GM19463 (cell line): ENCODE measurements at regions not wholly inside any gene's neighbourhood (a gene's known extent, or its start where the extent isn't known, plus 50 kb on each side); places are given as distances from the start of the nearest gene placed in this dataset.
"Not testable (repeated sequence)": the region's sequence is repeated elsewhere in the genome, so short reads cannot be mapped to it uniquely, and the experiment has no call there.

ENCODE experiments used
- ATAC-seq: cut with Tn5 transposase; IDR thresholded peaks from one replicate; pipeline ENCODE4 v1.9.1; 2021; ENCODE audit warnings: mild to moderate bottlenecking, moderate library complexity; ENCODE audit not compliant: unreplicated experiment

- ATAC-seq, result no peak
Observed at GRCh38 chr1:228889289-228889688, 154.0 kb downstream of the RHOU start.

DNA sequence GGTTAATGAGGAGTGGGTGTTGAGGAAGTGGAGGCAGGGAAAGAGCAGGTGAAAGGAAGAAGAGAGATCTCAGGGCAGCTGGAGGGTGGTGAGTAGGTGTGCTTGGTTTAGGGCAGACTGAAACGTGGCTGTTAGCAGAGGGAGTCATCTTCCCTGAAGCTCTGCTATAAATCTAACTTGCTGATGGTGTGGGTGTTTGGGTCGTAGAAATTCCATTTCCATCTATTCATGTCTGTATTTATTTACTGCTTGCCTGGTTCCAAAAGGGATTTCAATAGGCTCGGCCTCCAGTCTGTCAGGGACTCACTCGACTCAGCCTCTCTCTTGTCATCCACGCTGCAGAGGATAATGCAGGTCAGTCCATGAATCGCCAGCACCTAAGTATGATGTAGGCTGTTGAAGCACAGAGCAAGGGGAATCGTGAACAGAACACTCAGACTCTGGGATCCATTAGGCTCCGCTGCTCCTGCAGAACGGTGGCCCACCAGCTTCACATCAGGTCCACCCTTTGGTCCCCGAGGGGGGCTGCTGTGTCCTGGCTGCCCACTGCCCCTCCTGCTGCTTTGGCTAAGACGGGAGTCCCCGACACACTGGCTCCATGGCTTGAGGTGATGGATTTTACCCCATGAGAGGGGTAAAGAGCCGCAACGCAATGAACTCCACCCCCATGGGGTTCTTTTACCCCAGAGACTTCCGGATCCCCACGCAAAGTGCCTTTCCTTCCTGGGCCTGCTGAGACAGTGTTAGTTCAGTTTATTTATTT is 156.2 kb downstream of the RHOU start:
- ATAC-seq, result no peak

DNA sequence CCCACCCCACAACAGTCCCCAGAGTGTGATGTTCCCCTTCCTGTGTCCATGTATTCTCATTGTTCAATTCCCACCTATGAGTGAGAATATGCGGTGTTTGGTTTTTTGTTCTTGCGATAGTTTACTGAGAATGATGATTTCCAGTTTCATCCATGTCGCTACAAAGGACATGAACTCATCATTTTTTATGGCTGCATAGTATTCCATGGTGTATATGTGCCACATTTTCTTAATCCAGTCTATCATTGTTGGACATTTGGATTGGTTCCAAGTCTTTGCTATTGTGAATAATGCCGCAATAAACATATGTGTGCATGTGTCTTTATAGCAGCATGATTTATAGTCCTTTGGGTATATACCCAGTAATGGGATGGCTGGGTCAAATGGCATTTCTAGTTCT is 156.9 kb downstream of the RHOU start:
- not testable (repeated sequence) for ATAC-seq

DNA sequence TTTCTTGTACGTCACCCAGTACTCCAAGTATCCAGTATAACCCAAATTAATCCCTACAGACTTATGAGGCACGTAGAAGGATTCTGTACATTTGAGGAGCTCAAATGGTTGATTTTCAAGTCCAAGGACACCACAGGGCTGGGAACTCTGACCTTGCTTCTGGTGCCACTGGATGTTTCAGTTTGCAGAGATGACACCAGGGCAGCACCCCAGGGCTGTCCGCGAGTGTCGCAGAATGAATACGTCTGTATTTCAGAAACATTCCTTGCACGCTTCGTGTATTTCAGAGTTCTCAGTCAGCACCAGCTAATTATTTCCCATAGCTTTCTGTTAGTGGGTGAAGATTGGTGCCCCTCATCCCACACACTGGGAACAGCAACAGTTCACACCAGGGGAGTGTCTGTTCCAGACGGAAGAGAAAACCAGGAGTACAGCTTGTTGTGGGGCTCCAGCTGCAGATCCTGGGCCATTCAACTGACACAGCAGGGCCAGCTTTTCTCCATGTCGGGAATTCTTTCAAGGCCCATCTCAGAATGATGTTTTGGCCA is 159.2 kb downstream of the RHOU start:
- ATAC-seq, result no peak

DNA sequence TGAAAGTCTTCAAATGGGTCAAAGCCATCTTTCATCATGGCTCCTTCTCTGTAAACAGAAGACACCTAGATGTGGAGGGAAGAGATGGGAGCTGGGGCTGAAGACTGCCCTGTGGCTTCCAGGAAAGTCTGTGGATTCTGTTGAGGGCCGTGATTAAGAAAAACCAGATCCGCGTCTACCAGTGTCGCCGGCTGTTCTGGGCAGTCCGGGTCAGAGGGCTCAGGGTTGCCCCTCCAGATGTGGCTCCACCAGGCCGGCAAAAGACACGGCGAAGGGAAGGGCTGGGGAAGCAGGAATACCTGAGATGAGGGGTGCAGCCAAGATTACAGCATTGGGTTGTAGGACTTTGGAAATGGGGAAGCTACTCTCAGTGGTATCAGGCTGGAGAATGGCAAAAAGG is 162.6 kb downstream of the RHOU start:
- ATAC-seq, result no peak

DNA sequence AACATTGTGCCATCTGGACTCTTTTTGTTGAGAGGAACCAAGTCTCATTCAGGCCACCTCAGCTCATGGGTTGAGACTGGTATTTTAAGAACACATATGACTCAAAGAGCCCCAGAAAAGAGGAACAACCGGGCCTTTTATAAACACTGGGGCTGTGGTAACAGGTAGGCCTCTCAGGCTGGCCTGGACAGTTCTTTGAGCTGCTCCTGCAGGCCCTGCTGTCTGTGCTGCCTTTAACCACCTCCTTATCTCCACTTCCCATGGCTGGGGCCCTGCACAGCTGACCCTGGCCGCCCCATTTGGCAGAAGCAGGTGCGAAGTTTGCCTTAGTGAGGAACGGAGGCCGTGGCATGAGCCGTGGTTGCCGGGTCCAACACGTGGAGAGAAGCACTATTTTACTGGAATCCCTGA is 163.3 kb downstream of the RHOU start:
- peak; percentile 89 for ATAC-seq

DNA sequence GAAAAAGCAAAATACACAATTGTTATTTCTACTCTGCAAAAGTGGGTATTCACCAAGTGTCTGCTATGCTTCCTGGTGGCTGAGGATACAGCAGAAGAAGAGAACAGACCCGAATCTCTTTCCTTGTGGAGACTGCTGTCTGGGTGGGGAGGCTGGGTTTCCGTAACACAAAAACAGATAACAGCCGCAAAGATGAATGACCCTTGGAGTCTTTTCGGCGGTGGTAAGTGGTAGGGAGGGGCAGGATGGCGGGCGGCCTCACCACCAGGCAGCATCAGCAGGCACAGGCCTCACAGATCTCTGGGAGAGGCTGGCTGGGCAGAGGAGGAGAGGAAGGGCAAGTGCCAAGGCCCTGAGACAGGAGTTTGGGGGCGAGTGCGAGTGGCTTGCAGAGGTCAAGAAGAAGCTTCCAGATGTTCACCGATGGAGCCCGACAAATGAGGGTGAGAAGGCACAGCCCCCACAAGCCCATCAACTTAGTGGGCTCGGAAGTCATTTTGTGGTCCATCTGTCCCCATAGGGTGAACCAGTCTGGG is 164.2 kb downstream of the RHOU start:
- ATAC-seq, result no peak

DNA sequence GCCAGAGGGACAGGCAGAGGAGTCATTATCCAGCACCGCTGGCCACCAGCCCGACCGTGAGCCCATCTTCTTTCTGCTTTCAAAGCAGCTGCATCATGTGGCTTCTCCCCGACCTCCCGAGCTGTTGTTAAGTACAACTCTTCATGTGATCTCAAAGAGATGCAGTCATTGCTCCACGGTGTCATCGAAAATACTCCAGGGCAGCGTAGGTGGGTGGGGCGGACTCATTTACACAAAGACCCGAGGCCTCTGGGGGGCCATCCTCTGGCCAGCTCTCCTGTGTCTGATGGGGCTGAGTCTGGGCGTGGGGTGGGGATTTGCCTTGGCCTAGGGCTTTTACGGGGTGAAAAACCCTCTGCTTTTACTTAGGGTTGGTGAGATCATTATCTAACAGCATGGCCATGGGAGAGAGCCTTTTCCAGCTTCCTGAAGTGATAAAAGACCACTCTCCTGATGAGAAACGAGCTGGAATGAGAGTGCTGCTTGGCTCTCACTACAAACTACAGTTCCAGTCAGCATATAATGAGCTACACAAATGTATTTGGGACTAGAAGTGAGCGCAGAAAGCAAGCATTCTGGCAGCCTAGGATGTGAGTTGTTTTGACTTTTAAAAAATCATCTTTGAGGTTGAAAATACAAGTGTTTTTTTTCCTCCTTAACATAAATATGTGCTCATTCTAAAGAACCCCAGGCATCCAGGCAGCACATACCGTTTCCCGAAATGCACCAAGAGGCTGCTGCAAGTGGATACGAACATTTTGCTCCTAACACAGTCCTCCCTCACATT is 165.0 kb downstream of the RHOU start:
- ATAC-seq, result no peak

DNA sequence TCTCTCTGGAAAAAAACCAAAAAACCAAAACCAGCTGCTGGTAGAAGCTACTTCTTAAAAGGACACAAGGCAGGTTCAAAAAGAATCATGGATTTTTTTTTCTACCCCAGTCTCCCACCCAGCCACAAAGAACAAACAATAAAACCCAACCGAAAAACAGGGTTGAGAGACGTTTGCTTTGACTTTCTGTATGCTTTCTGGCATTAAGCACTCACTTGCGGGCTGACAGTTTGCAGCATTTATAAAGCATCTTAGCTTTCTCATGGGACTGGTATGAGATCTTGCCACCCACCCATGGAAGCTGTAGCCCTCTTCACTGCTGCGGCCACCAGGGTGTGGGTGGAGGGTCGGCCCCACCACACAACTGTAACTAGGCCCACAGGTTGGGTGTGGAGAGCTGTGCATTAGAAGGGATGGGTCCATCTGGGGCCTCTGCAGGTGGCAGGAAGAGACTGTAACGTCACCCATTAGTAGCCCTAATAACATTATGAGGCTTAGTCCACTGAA is 165.7 kb downstream of the RHOU start:
- ATAC-seq, result no peak

- no peak for ATAC-seq
Observed at GRCh38 chr1:228901936-228902681, 166.8 kb downstream of the RHOU start.

DNA sequence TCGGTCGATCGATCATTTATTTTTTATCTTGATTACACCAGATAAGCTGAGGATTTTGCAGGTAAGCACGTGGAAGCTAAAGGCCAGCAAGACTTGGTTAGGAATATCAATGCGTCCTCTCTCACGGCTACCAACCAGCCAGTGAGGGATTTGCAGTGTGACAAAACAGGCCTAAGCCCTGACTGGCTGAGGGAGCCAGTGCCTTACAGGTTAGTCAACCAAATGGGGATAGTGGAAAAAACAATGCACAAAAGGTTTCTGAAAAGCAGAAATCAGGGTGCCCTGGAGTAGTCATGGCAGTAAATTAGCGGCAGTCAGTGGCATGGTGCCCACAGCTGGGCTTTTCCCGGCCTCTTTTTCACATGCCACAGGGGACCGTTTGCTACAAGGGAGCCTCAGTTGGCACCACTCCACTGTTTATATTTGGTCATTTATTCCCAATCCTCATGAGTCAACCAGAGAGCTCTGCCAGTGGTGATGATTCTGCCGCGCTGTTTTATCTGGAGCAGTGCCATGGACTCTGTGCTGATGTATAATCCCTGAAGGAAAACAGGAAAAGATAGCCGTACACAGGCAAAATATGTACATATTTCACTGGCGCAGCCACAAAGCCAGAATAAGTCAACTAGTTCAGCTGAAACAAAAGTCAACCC is 167.6 kb downstream of the RHOU start:
- ATAC-seq, result no peak

DNA sequence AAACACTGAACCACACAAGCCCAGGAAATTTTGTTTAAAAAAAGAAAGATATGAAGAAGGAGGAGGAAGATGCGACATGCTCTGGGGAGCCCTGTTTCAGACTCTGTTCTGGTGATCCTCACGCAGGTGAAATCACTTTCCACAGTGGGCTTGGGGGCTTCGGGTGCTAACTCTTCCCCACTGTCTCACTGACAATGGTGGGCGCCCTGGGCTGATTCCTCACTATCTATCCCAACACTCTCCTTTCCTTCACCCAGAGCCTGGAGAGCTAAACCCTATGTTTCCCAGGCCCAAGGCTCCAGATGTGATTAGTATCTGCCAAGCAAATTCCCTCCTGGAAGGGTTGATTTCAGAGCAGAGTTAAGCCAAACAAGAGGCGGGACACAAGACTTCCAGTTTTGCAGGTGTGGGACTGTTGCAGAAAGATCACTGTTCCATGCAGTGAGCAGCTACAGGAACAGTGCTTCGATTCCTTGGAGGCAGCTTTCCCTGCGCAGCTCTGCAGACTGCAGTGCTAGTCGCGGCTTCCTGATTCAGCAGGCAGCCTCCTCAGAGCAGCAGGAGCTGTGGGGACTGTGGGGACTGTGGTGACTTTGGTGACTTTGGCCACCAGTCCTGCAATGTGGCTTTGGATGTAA is 168.3 kb downstream of the RHOU start:
- ATAC-seq, result no peak

GRCh38 chr1:228904222-228904621 is 168.9 kb downstream of the RHOU start:
- ATAC-seq, result no peak

GRCh38 chr1:228905701-228906101 is 170.4 kb downstream of the RHOU start:
- ATAC-seq, result no peak

DNA sequence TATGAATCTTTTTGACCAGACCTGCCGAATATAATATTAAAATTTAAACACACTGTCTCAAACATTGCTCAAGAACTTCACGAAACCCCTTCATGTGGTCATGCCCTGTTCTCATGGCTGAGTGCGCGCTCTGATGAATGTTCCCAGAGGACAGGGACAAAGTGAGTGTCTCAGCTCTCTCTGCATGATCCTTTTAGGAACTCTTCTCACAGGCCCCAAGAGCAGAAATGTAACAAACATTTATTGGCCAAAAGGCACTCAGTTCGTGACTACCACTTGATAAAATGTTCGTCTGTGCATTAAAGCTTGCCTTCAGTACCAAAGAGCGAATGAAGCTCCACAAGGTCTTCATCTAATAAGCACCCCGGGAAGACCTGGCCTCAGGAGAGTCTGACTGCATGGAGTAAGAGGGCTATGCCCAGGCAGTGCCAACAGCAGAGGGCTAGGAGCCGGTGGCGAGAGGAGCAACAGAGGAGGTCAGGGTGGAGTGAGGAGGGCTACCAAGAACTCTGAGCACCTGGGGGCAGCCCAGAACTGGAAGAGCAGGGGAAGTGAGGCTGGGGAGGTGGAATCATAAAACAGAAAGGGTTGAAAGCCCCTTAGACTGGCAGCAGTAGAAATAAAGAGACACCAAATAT is 171.1 kb downstream of the RHOU start:
- no peak for ATAC-seq

GRCh38 chr1:228911225-228912210 is 176.2 kb downstream of the RHOU start:
- no peak for ATAC-seq

DNA sequence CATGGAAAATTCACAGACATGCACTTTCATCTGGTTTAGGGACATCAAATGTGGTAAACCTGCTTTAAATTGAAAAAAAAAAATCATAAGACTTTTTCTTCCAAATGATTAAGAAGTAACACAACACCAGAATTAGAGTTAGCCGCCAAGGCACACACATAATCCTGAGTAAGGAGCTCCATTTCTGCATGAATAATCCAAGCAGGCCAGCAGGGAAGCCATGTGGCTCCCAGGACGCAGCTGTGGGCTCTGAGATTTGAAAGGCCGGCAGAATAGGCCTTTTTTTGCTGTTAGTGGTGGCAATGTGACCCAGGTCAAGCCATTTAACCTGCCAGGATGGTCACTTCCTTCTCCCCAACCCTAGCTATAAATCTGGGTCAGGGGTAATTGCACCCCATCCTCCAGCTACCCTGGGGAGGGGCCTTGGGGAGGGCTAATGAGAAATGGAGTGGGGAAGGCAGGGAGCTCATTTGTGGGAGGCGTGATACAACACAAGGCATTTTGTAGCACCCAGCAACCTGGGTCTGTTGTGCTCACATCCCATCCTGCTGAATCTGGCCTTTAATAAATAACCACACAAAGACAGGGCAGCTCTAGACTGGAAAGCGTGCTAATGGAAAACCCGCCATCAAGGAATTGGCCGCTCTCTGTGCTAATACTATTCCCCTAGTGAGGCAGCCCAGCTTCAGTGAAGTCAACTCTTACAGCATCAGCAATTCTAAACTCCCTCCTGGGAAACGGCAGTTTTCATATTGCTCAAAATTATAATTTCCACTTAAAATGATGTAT is 178.5 kb downstream of the RHOU start:
- no peak for ATAC-seq
